ENCODE measurements at regions not wholly inside any gene's neighbourhood (a gene's known extent, or its start where the extent isn't known, plus 50 kb on each side); places are given as distances from the start of the nearest gene placed in this dataset.

DNA sequence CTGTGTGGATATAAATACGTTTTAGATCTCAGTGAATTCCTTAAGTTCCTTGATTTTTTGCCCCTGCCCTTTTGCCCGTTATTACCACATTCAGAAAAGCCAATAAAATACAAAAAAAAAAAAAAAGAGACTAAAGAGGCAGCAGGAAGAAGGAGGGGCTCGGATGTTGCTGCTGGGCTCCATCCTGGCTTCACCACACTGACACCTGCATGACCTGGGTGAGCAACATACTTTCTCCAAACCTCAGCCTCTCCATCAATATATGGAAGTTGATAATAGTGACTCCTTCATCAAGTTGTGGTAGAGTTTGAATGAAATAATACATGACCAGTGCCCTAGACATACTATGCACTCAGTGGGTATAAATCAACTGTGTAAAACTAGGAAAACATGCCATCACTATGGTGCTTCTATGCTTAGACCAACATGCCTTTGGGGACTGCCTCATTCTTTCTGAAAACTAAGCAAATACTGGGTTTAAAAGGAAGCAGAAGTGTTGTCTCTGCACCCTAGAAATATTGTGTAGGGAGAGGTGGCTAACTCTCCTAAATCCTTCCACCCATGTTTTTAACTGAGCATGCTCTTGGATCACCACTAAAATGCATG lies 243.0 kb downstream of the PIK3R1 start:
- Histone ChIP-seq H3K9me3 (ENCODE audit: low read depth) (no peaks in the 10 kb centered on the region), H3K36me3 (no peaks in the 10 kb centered on the region), H3K4me3 (no peak overlapping the region), H3K27me3 (no peaks in the 10 kb centered on the region), H3K4me1 (ENCODE audit: low read depth) (peaks cover 13% of the 10 kb centered on the region), H3K27ac (no peak overlapping the region)
- DNase-seq (ENCODE audit: low read depth in 1 of 2, low spot score in 1 of 2), result no peak
- TF ChIP-seq, protein P1, sequence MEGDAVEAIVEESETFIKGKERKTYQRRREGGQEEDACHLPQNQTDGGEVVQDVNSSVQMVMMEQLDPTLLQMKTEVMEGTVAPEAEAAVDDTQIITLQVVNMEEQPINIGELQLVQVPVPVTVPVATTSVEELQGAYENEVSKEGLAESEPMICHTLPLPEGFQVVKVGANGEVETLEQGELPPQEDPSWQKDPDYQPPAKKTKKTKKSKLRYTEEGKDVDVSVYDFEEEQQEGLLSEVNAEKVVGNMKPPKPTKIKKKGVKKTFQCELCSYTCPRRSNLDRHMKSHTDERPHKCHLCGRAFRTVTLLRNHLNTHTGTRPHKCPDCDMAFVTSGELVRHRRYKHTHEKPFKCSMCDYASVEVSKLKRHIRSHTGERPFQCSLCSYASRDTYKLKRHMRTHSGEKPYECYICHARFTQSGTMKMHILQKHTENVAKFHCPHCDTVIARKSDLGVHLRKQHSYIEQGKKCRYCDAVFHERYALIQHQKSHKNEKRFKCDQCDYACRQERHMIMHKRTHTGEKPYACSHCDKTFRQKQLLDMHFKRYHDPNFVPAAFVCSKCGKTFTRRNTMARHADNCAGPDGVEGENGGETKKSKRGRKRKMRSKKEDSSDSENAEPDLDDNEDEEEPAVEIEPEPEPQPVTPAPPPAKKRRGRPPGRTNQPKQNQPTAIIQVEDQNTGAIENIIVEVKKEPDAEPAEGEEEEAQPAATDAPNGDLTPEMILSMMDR (IDR thresholded peaks at IDR 0.05; ENCODE audit: low read depth, low read length), result no peak

DNA sequence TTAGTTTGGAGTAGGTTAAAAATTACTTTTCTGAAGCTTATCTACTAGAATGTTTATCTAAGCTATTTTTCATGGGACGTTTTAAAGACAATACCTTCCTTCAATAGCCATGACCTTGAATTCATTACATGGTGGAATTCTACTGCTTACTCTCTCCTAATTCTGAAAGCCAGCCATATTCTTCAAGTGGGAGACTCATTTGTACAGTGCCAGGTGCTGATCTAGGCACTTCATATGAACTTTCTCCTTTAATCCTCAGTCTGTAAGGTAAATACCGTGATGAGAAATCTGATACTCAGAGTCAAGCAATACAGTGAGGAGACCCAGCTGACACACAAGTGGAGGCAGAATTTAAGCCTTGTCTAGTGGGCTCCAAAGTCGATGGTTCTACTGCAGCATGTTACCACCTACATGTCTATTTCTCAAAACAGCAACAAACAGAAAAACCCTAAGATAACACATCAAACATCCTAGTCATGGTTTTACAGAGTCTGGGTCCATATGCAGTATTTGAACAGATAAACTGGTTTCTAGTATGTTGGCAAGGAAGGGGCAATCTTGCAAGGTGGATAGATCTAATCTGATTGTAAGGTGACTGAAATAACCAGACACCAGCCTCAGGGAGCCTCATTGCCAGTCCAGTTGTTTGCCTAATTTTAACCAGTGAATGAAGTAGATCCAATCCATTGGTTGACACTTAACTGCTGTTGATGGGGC lies 243.7 kb downstream of the PIK3R1 start:
- DNase-seq (ENCODE audit: low read depth in 1 of 2, low spot score in 1 of 2), result no peak
- Histone ChIP-seq H3K27ac (no peak overlapping the region), H3K4me1 (ENCODE audit: low read depth) (peaks cover 13% of the 10 kb centered on the region), H3K4me3 (no peak overlapping the region), H3K9me3 (ENCODE audit: low read depth) (no peaks in the 10 kb centered on the region), H3K36me3 (no peaks in the 10 kb centered on the region), H3K27me3 (no peaks in the 10 kb centered on the region)
- TF ChIP-seq, protein P1 (IDR thresholded peaks at IDR 0.05; ENCODE audit: low read depth, low read length), result no peak

GRCh38 chr5:68459810-68460139 lies 244.2 kb downstream of the PIK3R1 start:
- Histone ChIP-seq H3K36me3 (no peaks in the 10 kb centered on the region), H3K27me3 (no peaks in the 10 kb centered on the region), H3K4me3 (no peak overlapping the region), H3K27ac (no peak overlapping the region), H3K4me1 (ENCODE audit: low read depth) (peaks cover 13% of the 10 kb centered on the region), H3K9me3 (ENCODE audit: low read depth) (no peaks in the 10 kb centered on the region)
- no peak for DNase-seq (ENCODE audit: low read depth in 1 of 2, low spot score in 1 of 2)
- TF ChIP-seq, protein P1 (IDR thresholded peaks at IDR 0.05; ENCODE audit: low read depth, low read length), result no peak

DNA sequence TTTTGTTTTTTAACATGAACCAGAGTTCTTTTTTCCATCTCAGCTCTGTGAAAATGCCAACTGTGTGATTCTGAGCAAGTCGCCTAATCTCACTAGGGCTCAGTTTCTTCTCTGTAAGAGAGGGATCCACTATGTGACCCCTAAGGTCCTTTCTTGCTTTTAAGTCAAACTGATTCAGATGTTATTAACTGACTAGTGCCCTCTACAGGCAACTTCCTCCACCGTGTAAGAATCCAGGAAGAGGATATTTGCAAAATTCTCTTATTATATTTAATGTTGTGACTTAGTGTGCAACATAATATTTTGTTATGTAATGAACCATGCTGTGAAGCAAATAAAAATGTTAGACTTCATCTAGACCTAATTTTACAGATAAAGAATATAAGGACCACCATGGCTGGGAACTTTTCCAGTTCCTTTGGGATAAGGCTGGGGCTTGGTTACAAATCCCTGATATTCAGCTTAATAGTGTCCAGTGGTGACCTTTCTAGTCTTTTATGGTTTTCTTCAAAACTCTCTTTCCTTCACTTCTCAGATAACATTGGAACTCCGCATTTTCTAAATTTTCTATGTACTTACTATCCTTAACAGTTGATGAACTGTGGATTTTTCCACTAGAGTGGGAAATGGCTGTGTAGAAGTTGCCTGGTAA lies 244.7 kb downstream of the PIK3R1 start:
- Histone ChIP-seq H3K36me3 (no peaks in the 10 kb centered on the region), H3K9me3 (ENCODE audit: low read depth) (no peaks in the 10 kb centered on the region), H3K4me1 (ENCODE audit: low read depth) (peaks cover 13% of the 10 kb centered on the region), H3K27ac (no peak overlapping the region), H3K27me3 (no peaks in the 10 kb centered on the region), H3K4me3 (no peak overlapping the region)
- TF ChIP-seq, protein P1 (IDR thresholded peaks at IDR 0.05; ENCODE audit: low read depth, low read length), result peak; percentile 76
- peak; percentile 73 to 77 for DNase-seq (ENCODE audit: low read depth in 1 of 2, low spot score in 1 of 2)

GRCh38 chr5:68463606-68464005 lies 248.1 kb downstream of the PIK3R1 start:
- Histone ChIP-seq H3K27ac (no peak overlapping the region), H3K4me3 (no peak overlapping the region), H3K9me3 (ENCODE audit: low read depth) (no peaks in the 10 kb centered on the region), H3K27me3 (no peaks in the 10 kb centered on the region), H3K4me1 (ENCODE audit: low read depth) (peaks cover 7% of the 10 kb centered on the region), H3K36me3 (no peaks in the 10 kb centered on the region)
- DNase-seq (ENCODE audit: low read depth in 1 of 2, low spot score in 1 of 2), result no peak
- TF ChIP-seq, protein P1 (IDR thresholded peaks at IDR 0.05; ENCODE audit: low read depth, low read length), result no peak

Data from cardiac muscle cell (in vitro differentiated cells and primary cell).